Sigmoid colon (tissue), 4 donors: ENCODE measurements at regions not wholly inside any gene's neighbourhood (a gene's known extent, or its start where the extent isn't known, plus 50 kb on each side); places are given as distances from the start of the nearest gene placed in this dataset.

Experiments
- EP300 ChIP-seq, 4 donors: sonication (generic); formaldehyde crosslinking; IDR thresholded peaks; one replicate each; pipeline ENCODE4 v1.6.1; 2017; ENCODE audit warnings: antibody characterized with exemption in 4 of 4
- POLR2A ChIP-seq, 2 donors: fragments of 450-650 bp; IDR thresholded peaks; one replicate each; pipeline ENCODE4 v1.6.1; 2016; ENCODE audit warnings: antibody characterized with exemption in 2 of 2, mild to moderate bottlenecking in 2 of 2, moderate library complexity in 2 of 2
- POLR2AphosphoS5 ChIP-seq, 4 donors: sonication (generic); formaldehyde crosslinking; IDR thresholded peaks; one replicate each; pipeline ENCODE4 v1.6.1; 2017; ENCODE audit warnings: antibody characterized with exemption in 4 of 4
- TF ChIP-seq, protein P1 (sequence below), 4 experiments: fragments of 450-650 bp in 3 of 4; fragments of 200-600 bp in 1 of 4; IDR thresholded peaks; one replicate each; pipeline ENCODE4 v1.5.1; 2016 to 2019; ENCODE audit warnings: antibody characterized with exemption in 4 of 4, mild to moderate bottlenecking in 3 of 4, moderate library complexity in 2 of 4

GRCh38 chr16:87044829-87045228 lies 272.4 kb downstream of the C16orf95 start:
- no peak for TF ChIP-seq POLR2AphosphoS5 (IDR thresholded peaks at IDR 0.05)
- TF ChIP-seq POLR2A (IDR thresholded peaks at IDR 0.05): no peak
- TF ChIP-seq EP300 (IDR thresholded peaks at IDR 0.05): no peak
- TF ChIP-seq, protein P1, sequence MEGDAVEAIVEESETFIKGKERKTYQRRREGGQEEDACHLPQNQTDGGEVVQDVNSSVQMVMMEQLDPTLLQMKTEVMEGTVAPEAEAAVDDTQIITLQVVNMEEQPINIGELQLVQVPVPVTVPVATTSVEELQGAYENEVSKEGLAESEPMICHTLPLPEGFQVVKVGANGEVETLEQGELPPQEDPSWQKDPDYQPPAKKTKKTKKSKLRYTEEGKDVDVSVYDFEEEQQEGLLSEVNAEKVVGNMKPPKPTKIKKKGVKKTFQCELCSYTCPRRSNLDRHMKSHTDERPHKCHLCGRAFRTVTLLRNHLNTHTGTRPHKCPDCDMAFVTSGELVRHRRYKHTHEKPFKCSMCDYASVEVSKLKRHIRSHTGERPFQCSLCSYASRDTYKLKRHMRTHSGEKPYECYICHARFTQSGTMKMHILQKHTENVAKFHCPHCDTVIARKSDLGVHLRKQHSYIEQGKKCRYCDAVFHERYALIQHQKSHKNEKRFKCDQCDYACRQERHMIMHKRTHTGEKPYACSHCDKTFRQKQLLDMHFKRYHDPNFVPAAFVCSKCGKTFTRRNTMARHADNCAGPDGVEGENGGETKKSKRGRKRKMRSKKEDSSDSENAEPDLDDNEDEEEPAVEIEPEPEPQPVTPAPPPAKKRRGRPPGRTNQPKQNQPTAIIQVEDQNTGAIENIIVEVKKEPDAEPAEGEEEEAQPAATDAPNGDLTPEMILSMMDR (IDR thresholded peaks at IDR 0.05): no peak
